ENCODE measurements at regions not wholly inside any gene's neighbourhood (a gene's known extent, or its start where the extent isn't known, plus 50 kb on each side); places are given as distances from the start of the nearest gene placed in this dataset.

- no peak for DNase-seq (ENCODE audit: low spot score)
Observed at GRCh38 chr18:37964885-37965571, 399.4 kb upstream of the CELF4 start.

GRCh38 chr18:37963837-37964236 is 398.2 kb upstream of the CELF4 start:
- DNase-seq (ENCODE audit: low spot score), result no peak

- DNase-seq (ENCODE audit: low spot score), result no peak
Observed at GRCh38 chr18:37962316-37962966, 396.8 kb upstream of the CELF4 start.

GRCh38 chr18:37958499-37958898 is 392.9 kb upstream of the CELF4 start:
- no peak for DNase-seq (ENCODE audit: low spot score)

GRCh38 chr18:37956902-37957301 is 391.3 kb upstream of the CELF4 start:
- no peak for DNase-seq (ENCODE audit: low spot score)

GRCh38 chr18:37956020-37956419 is 390.4 kb upstream of the CELF4 start:
- DNase-seq (ENCODE audit: low spot score), result no peak

GRCh38 chr18:37955201-37955600 is 389.6 kb upstream of the CELF4 start:
- DNase-seq (ENCODE audit: low spot score), result no peak

GRCh38 chr18:37953876-37954275 is 388.3 kb upstream of the CELF4 start:
- DNase-seq (ENCODE audit: low spot score), result no peak

GRCh38 chr18:37948471-37948870 is 382.9 kb upstream of the CELF4 start:
- DNase-seq (ENCODE audit: low spot score), result no peak

GRCh38 chr18:37946324-37946723 is 380.7 kb upstream of the CELF4 start:
- no peak for DNase-seq (ENCODE audit: low spot score)

GRCh38 chr18:37944700-37945270 is 379.2 kb upstream of the CELF4 start:
- no peak for DNase-seq (ENCODE audit: low spot score)

GRCh38 chr18:37937287-37937686 is 371.7 kb upstream of the CELF4 start:
- no peak for DNase-seq (ENCODE audit: low spot score)

GRCh38 chr18:37935086-37935485 is 369.5 kb upstream of the CELF4 start:
- DNase-seq (ENCODE audit: low spot score), result no peak

GRCh38 chr18:37930640-37931039 is 365.0 kb upstream of the CELF4 start:
- DNase-seq (ENCODE audit: low spot score), result no peak

- no peak for DNase-seq (ENCODE audit: low spot score)
Observed at GRCh38 chr18:37922162-37922561, 356.6 kb upstream of the CELF4 start.

GRCh38 chr18:37920865-37921264 is 355.3 kb upstream of the CELF4 start:
- no peak for DNase-seq (ENCODE audit: low spot score)

GRCh38 chr18:37913051-37913450 is 347.5 kb upstream of the CELF4 start:
- DNase-seq (ENCODE audit: low spot score), result no peak

GRCh38 chr18:37902344-37902743 is 336.7 kb upstream of the CELF4 start:
- DNase-seq (ENCODE audit: low spot score), result no peak

- DNase-seq (ENCODE audit: low spot score), result no peak
Observed at GRCh38 chr18:37900326-37900725, 334.7 kb upstream of the CELF4 start.

GRCh38 chr18:37889963-37890362 is 324.4 kb upstream of the CELF4 start:
- no peak for DNase-seq (ENCODE audit: low spot score)

- no peak for DNase-seq (ENCODE audit: low spot score)
Observed at GRCh38 chr18:37874721-37875120, 309.1 kb upstream of the CELF4 start.

- no peak for DNase-seq (ENCODE audit: low spot score)
Observed at GRCh38 chr18:37873416-37873815, 307.8 kb upstream of the CELF4 start.

- DNase-seq (ENCODE audit: low spot score), result no peak
Observed at GRCh38 chr18:37872562-37872961, 307.0 kb upstream of the CELF4 start.
